HG03558 (cell line): ENCODE measurements at regions not wholly inside any gene's neighbourhood (a gene's known extent, or its start where the extent isn't known, plus 50 kb on each side); places are given as distances from the start of the nearest gene placed in this dataset.
"Not testable (repeated sequence)": the region's sequence is repeated elsewhere in the genome, so short reads cannot be mapped to it uniquely, and the experiment has no call there.

ENCODE experiments used
- ATAC-seq: cut with Tn5 transposase; IDR thresholded peaks from one replicate; pipeline ENCODE4 v1.9.1; 2021; ENCODE audit warnings: moderate number of reproducible peaks; ENCODE audit not compliant: unreplicated experiment; ENCODE audit errors: extremely low read depth

- ATAC-seq = no peak
Measured at GRCh38 chr5:138649775-138650174, 74.6 kb upstream of the HSPA9 start.

DNA sequence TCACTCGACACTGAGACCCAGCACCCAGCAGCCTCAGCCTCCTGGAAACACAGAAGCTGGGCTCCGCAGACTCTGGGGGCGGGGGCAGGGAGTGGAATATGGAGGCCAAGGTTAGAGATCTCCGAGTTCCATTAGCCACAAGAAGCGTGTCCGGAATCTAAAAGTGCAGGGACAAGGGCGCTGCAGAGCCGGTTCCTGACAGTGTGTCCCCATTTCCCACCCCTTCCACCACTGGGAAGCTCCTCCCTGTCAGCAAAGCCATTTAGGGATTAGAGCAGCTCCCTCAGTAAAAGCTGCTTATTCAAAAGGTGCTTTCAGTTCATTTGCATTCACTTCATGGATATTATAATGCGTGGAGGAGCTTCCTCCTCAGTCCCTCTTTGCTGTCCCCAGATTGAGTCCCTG is 74.1 kb upstream of the HSPA9 start:
- no peak for ATAC-seq

GRCh38 chr5:138648841-138649240 is 73.6 kb upstream of the HSPA9 start:
- ATAC-seq = no peak

- ATAC-seq = no peak
Measured at GRCh38 chr5:138647794-138648410, 72.7 kb upstream of the HSPA9 start.

- ATAC-seq = no peak
Measured at GRCh38 chr5:138647261-138647788, 72.1 kb upstream of the HSPA9 start.

- ATAC-seq = no peak
Measured at GRCh38 chr5:138646671-138647070, 71.5 kb upstream of the HSPA9 start.

DNA sequence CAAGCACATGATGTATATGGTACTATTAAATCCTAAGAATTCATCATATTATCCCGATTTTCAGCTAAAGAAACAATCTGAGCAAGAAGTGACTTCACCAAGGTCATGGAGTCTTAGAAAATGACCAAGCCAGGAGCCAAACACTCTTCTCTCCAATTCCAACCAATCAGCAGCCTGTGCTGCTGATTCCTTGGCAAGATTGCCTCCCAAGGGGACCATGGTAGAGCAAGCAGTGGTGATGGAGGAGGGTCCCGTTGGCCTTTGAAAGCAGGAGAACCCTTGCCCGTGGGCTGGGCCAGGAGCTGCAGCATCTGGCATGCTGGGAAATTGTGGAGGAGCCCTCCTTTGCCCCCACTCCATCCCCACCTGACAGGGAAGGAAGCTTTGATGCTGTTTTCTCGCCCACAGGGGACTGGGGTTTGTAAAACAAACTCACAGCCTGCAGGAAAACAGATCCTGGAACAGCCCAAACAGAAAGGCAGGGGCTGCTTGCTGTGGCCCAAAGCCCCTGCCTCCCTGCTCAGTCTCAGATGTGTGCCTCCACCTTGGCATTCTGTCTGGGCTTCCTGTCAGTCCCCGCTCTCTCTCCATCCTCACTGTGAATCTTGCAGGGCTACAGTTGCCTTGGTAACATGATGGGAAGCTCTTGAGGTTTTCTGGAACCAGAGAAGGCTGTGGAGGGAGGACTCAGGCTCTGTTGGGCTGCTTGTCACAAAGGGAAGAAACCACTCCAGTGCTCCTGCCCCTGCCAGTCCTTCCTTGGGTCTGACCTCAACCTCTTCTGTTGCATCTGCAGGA is 70.8 kb upstream of the HSPA9 start:
- ATAC-seq = no peak

GRCh38 chr5:138643040-138643791 is 68.0 kb upstream of the HSPA9 start:
- ATAC-seq = no peak

GRCh38 chr5:138641547-138642298 is 66.5 kb upstream of the HSPA9 start:
- ATAC-seq = no peak

GRCh38 chr5:138640646-138641254 is 65.5 kb upstream of the HSPA9 start:
- ATAC-seq = no peak

GRCh38 chr5:138640138-138640537 is 64.9 kb upstream of the HSPA9 start:
- ATAC-seq = no peak

DNA sequence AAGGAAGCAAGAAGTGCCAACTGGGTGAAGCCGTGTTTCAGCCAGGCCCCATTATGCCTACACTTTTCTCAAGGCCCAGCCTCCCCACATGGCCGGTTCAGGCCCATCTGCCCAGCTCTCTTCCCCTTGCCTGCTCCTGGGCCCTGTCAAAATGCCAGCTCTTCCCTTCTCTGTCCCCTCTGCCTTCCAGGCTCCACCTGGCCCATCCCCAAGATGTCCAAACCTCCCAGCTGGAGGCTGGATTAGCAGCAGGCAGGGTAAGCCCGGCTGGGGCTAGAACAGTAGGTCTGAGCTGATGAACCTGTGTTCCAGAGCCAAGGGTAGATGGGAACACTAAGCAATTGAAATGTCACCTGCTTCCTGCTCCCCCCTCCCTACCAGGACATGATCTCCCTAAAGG is 64.1 kb upstream of the HSPA9 start:
- ATAC-seq = no peak

DNA sequence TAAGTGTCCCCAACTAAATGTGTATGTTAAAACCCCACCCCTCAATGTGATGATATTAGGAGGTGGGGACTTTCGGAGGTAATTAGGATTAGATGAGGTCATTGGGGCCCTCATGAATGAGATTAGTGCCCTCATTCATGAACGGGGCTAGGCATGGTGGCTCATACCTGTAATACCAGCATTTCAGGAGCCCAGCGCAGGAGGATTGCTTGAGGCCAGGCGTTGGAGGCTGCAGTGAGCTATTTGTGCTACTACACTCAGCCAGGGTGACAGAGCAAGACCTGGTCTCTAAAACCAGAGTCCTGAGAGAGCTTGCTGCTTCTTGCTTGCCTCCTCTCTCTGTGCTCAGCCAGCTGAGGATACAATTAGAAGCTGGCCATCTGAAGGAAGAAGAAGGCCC is 62.1 kb upstream of the HSPA9 start:
- ATAC-seq = no peak

GRCh38 chr5:138636398-138636944 is 61.3 kb upstream of the HSPA9 start:
- ATAC-seq = no peak

GRCh38 chr5:138635708-138636107 is 60.5 kb upstream of the HSPA9 start:
- ATAC-seq = no peak

GRCh38 chr5:138635265-138635664 is 60.1 kb upstream of the HSPA9 start:
- no peak for ATAC-seq

- ATAC-seq = not testable (repeated sequence)
Measured at GRCh38 chr5:138634804-138635203, 59.6 kb upstream of the HSPA9 start.

DNA sequence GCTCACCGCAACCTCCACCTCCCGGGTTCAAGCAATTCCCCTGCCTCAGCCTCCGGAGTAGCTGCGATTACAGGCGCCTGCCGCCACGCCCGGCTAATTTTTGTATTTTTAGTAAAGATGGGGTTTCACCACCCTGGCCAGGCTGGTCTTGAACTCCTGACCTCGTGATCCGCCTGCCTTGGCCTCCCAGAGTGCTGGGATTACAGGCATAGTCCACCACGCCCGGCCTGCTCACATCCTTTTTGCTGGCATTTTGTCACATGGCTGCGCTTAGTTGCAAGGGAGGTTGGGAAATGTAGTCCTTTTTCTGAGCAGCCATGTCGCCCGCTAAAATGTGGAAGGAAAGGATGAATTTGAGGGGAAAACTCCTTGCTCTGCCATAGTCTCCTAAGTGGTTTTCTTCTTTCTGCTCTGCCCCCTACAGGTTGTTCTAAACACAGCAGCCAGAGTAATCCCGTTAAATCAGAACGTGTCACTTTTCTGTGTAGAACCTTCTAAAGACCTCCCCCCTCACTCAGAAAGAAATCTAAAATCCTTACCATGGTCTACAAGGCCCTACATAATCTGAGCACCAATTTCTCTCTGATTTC is 57.8 kb upstream of the HSPA9 start:
- ATAC-seq = no peak
